AG04450 (cell line): ENCODE measurements at regions not wholly inside any gene's neighbourhood (a gene's known extent, or its start where the extent isn't known, plus 50 kb on each side); places are given as distances from the start of the nearest gene placed in this dataset.

Source experiments
- CTCF ChIA-PET: fragments of 300-600, 350-600 bp; formaldehyde crosslinking; extraction: SDS; loops from one replicate; lab custom pipeline; 2022; ENCODE audit warnings: antibody characterized with exemption, inconsistent platforms; lab: Charles Lee
- POLR2A ChIA-PET: fragments of 350-600 bp; formaldehyde crosslinking; extraction: SDS; loops from one replicate; lab custom pipeline; 2021; ENCODE audit warnings: antibody characterized with exemption, inconsistent platforms; lab: Yijun Ruan, JAX
- DNase-seq: peaks from one replicate; pipeline ENCODE4 v3.0.0-alpha.2; 2011; ENCODE audit warnings: low read depth, low spot score
- H3K27ac ChIP-seq: one replicate; pipeline ENCODE4 v1.5.1; 2012; ENCODE audit warnings: low read depth, low read length, control low read depth
- H3K27me3 ChIP-seq: one replicate; pipeline ENCODE4 v1.6.0; 2012; ENCODE audit warnings: low read length; ENCODE audit not compliant: control insufficient read depth, insufficient read depth
- H3K4me3 ChIP-seq: 2 replicates; pipeline ENCODE4 v1.5.1; 2011; ENCODE audit warnings: mild to moderate bottlenecking, low read depth, low read length, control low read depth
- H3K9me3 ChIP-seq: 2 replicates; pipeline ENCODE4 v1.5.1; 2012; ENCODE audit warnings: low read length; ENCODE audit not compliant: control insufficient read depth, insufficient read depth
- CTCF ChIP-seq: IDR thresholded peaks from 2 replicates; pipeline ENCODE4 v1.5.1; 2011; ENCODE audit warnings: low read depth, low read length, control low read depth, inconsistent platforms

- ChIA-PET POLR2A (no interaction called here), CTCF (interaction anchor here (1.3 kb wide), 1 partner anchor 17 kb away, joined by 4 read pairs; no protein-coding TSS in a partner anchor)
- TF ChIP-seq CTCF: no peak
- no peak overlapping the region for H3K4me3 ChIP-seq
- no peaks in the 10 kb centered on the region for H3K27me3 ChIP-seq
- DNase-seq: no peak
- H3K27ac ChIP-seq: no peak overlapping the region
- no peaks in the 10 kb centered on the region for H3K9me3 ChIP-seq
Observed at GRCh38 chr4:11782859-11783258, 354.2 kb upstream of the HS3ST1 start.

GRCh38 chr4:11777447-11777846 is 348.8 kb upstream of the HS3ST1 start:
- Histone ChIP-seq H3K27ac (no peak overlapping the region), H3K9me3 (no peaks in the 10 kb centered on the region), H3K4me3 (no peak overlapping the region), H3K27me3 (no peaks in the 10 kb centered on the region)
- no peak for DNase-seq
- POLR2A ChIA-PET: no interaction called here
- TF ChIP-seq CTCF: no peak
- CTCF ChIA-PET: interaction anchor here (1.6 kb wide), 2 partner anchors 8 to 12 kb away, joined by 4 to 7 read pairs; no protein-coding TSS in a partner anchor

- no peak for DNase-seq
- Histone ChIP-seq H3K27me3 (no peaks in the 10 kb centered on the region), H3K4me3 (no peak overlapping the region), H3K9me3 (no peaks in the 10 kb centered on the region), H3K27ac (no peak overlapping the region)
- no peak for TF ChIP-seq CTCF
- ChIA-PET CTCF (no interaction called here), POLR2A (no interaction called here)
Observed at GRCh38 chr4:11774346-11774745, 345.7 kb upstream of the HS3ST1 start.

GRCh38 chr4:11773798-11774197 is 345.1 kb upstream of the HS3ST1 start:
- TF ChIP-seq CTCF: no peak
- Histone ChIP-seq H3K4me3 (no peak overlapping the region), H3K27ac (no peak overlapping the region), H3K9me3 (no peaks in the 10 kb centered on the region), H3K27me3 (no peaks in the 10 kb centered on the region)
- DNase-seq: no peak
- CTCF ChIA-PET: no interaction called here
- POLR2A ChIA-PET: no interaction called here

GRCh38 chr4:11769434-11769833 is 340.7 kb upstream of the HS3ST1 start:
- no peak overlapping the region for H3K4me3 ChIP-seq
- no peak overlapping the region for H3K27ac ChIP-seq
- ChIA-PET CTCF (interaction anchor here (0.6 to 1.4 kb wide), 2 partner anchors 8 to 1132 kb away, joined by 4 to 5 read pairs; no protein-coding TSS in a partner anchor), POLR2A (no interaction called here)
- H3K27me3 ChIP-seq: no peaks in the 10 kb centered on the region
- TF ChIP-seq CTCF: no peak
- no peak for DNase-seq
- no peaks in the 10 kb centered on the region for H3K9me3 ChIP-seq
